ENCODE measurements at regions not wholly inside any gene's neighbourhood (a gene's known extent, or its start where the extent isn't known, plus 50 kb on each side); places are given as distances from the start of the nearest gene placed in this dataset.

DNA sequence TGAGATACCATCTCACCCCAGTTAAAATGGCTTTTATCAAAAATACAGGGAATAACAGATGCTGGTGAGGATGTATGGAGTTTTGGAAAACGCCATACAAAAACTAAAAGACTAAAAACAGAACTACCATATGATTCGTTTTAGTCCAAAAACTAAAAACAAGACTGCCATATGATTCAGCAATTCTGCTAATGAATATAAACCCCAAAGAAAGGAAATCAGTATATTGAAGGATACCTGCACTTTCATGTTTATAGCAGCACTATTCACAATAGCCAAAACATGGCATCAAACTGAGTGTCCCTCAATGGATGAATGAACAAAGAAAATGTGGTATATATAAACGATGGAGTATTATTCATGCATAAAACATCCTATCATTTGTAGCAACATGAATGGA is 224.4 kb upstream of the MC4R start:
- TF ChIP-seq CTCF (IDR thresholded peaks at IDR 0.05) = no peak
- no peak for TF ChIP-seq POLR2A (IDR thresholded peaks at IDR 0.05)
